ENCODE measurements at regions not wholly inside any gene's neighbourhood (a gene's known extent, or its start where the extent isn't known, plus 50 kb on each side); places are given as distances from the start of the nearest gene placed in this dataset.

DNA sequence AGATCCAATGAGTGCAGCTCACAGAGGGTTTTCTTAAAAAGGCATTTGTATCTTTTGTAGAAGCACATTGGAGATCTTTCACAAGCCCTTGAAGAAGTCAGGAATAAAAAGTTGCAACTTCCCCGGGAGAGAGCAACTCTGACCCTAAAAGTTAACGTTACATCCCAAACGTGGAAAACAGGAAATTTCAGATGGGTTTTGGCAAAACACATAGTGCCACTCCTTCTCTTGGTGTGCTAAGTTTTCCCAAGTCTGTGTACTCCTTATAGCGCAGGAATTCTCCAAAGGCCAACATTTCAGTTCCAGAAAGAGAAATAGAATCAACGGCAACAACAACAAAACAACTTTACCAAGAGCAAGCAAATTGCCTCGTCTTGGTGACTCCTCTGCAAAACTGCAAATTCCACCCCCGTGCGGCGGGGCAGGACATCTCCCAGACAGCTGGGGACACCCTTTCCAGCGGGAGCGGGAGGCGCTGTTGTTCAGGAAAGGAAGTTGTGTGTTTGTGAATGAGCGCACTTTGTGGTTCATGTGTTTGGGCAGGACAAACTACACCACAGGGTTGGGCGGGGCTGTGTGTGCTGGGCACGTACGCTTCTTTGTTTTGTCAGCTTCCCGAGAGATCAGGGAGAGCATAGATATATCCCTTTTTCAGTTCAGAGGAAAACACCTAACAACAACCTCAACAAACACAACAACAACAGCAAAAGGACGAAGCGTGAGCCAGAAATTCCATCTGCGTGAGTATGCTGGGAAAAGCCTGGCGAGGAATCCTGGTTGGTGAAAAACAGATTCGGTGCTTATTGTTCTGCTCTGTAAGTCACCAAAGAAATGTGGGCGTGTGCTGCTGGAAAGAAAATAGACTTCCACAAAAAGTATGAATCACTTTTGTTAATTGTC, 294.7 kb upstream of the PITRM1 start:
- no peak for DNase-seq (ENCODE audit: low read depth)

- no peak for DNase-seq (ENCODE audit: low read depth)
Observed at GRCh38 chr10:3465406-3465891, 292.9 kb upstream of the PITRM1 start.

GRCh38 chr10:3464760-3465405, 292.3 kb upstream of the PITRM1 start:
- no peak for DNase-seq (ENCODE audit: low read depth)

GRCh38 chr10:3460420-3461128, 288.0 kb upstream of the PITRM1 start:
- no peak for DNase-seq (ENCODE audit: low read depth)

DNA sequence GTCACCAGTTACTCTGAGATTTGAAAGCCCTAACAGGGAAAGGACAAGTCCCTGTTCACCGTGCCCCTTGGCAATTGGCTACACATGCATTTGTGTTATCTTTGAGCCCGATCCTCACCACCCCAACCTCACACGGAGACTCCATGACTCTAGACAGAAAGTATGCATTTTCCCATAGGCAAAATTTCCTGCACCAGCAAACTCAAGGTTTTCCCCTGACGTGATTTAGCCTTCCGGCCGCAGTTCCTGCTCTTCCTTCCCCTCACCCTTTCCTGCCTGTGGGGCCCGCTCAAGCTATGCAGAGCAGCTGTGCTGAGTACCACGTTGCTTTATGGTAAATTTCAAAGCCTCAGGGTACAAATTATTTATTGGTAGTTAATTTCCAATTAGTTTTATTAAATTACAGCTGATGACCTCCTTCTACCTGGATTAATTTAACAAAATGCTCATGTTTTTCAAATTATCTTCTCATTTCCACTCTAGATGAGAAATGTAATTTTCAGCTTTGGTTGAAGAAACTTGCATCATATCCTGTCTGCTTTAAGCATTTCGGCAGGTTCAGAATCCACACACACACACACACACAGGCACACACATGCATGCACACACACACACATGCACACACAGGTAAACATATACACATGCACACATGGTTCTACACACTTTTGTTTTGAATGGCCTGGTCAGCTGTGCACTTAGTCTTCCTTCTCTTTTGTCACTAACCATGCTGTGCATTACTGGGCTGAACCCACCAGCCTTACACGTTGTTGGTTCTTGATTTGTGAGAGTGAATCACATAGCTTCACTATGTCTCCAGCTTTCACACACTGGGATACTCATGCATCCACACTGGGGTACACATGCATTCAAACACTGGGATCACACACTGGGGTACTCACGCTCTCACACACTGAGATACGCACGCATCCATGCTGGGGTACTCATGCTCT, 283.1 kb upstream of the PITRM1 start:
- no peak for DNase-seq (ENCODE audit: low read depth)

- no peak for DNase-seq (ENCODE audit: low read depth)
Observed at GRCh38 chr10:3452683-3453361, 280.2 kb upstream of the PITRM1 start.

DNA sequence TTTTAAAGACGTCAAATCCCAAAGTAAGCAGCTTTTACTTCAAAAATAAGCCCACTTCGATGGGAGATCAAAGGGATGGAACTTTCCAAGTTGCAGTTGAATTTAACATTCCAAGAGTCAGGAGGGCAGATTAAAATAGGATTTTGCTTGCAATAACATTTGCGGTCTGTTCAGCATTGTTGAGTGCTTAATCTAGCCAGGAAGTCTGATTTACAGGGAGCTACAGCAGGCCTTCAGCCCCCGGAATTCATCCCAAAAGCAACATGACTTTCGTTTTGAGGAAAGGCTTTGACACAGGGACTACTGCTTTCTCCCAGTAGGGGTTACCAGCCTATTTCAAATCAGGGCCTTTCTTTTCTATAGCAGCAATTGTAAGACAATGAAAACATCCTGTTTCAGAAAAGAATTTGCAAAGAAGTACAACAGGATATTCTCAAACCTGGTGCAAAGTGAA, 279.6 kb upstream of the PITRM1 start:
- DNase-seq (ENCODE audit: low read depth), result no peak

DNA sequence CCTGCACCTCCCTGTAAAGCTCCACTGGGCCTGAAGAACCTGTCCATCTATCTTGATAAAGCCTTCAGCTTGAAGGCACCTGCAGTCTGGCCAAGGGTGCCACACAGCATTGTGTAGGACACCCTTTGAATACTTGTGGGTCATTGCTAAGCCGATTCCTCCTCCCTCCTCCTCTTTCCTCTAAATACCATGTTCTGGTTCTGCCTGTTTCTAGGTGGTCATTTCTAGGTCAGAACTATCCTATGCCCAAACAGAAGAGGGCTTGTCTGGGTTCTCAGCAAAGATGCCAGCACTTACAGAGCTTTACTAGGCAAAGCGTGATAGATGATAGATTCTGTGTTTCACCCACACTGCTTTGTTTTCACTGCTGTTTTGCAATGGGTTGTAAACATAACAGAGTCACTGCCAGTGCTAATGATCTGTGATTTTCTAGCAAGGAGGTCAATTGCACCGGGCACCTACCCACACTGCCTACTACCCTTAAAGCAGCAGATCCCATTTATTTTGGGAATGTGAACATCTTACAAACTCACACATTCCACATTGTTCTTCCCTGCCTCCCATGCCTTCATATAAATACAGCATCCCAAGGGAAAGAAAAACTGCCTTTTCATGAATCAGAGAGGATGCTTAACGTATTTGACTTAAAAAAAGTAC, 279.1 kb upstream of the PITRM1 start:
- no peak for DNase-seq (ENCODE audit: low read depth)

- no peak for DNase-seq (ENCODE audit: low read depth)
Observed at GRCh38 chr10:3446221-3446620, 273.6 kb upstream of the PITRM1 start.

GRCh38 chr10:3445648-3446047, 273.1 kb upstream of the PITRM1 start:
- DNase-seq (ENCODE audit: low read depth), result no peak

GRCh38 chr10:3442451-3442990, 269.9 kb upstream of the PITRM1 start:
- DNase-seq (ENCODE audit: low read depth), result no peak

DNA sequence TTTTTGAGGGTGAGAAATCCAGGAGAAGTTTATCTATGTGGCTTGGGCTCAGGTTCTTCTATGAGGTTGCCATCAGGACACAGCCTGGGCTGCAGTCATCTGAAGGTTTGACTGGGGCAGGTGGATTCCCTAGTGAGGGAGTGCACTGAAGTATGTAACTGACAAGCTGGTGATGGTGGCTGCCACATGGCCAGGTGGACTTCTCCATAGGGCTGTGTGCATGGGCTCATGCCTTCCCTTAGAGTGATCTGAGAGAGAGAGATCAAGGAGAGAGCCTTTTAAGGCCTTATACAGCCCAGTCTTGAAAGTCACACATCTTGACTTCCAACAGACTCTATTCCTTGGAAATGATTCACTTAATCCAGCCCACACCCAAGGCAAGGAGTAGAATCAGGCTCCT, 266.6 kb upstream of the PITRM1 start:
- DNase-seq (ENCODE audit: low read depth), result no peak

DNA sequence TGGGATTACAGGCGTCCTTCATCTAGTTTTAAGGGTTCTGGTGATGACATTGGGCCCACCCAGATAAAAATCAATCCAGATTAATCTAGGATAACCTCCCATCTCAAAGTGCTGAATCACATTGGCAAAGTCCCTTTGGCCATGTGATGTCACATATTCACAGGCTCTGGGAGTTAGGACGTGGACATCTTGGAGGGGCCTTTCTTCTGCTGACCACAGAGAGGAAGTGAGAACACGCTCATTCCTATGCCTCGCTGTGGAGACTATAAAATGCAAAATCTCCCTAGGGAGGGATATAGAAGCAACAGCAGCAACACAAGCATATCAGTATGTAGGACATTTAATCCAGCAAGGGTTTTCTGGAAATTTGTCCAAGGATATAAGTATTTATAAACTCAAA, 266.0 kb upstream of the PITRM1 start:
- DNase-seq (ENCODE audit: low read depth), result no peak

DNA sequence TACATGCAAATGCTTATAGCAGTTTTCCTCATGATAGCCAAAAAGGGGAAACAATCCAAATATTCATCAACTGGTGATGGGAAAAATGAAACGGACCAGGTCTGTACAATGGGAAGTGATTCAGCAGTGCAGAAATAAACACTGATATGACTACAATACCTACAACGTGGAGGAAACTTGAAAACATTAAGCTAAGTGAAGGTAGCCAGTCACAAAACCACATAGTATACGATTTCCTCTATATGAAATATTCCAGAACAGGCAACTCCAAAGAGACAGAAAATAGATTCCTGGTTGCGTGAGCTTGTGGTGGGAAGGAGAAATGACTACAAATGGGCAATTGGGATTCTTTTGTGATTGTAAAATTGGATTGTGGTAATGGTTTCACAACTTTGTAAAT, 263.1 kb upstream of the PITRM1 start:
- no peak for DNase-seq (ENCODE audit: low read depth)

DNA sequence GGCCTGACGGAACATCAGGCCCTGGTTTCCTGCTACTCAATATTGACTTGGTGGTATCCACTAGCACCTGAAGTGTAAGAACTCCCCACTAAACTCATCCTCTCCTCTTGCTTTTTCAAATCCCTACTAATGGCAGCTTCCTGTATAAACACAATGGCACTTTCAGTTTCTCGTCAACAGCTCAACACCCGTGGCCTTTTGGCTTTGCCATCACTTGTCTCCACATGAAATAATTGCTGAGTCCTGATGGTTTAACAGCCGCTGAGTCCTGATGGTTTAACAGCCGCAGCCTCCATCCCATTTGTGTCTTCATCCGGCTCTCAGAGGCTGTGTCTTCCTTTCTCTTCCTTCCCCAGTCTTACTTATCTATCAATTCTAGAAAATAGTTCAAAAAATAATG, 261.4 kb upstream of the PITRM1 start:
- DNase-seq (ENCODE audit: low read depth), result no peak

- DNase-seq (ENCODE audit: low read depth), result no peak
Observed at GRCh38 chr10:3433131-3433530, 260.5 kb upstream of the PITRM1 start.

DNA sequence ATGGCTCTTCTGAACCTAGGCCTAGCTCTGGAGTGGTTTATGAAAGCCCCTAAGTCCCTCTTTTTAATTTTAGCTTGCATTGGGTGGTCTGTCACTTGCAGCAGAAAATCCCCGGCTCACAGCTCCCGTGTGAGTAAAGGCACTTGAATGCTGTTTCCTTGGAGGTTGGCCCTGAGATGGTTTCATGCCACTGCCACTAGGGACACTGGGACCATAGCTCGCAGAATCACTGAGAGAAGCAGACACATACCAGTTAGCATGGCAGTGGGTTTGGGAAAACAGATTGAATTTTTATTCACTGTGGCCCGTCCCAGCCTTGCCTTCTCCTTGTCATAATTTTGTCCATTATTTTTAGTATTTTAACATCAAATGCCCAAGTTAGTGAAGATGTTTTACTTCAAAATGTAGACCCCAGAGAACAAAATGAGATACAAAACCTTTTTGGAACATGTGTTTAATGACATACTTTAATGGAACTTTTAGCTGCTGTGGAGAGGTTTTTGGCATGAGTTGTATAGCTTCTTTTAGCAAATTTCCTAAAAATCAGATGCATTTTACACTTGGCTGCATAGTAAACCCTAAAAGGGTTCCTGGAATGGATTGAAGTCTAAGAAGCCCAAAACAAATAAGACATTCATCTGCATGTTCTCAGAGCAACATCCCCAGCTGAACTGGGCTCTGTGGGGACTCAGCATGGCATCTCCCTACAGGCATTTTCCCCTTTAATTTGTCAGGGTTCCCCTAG, 259.7 kb upstream of the PITRM1 start:
- DNase-seq (ENCODE audit: low read depth), result no peak

GRCh38 chr10:3430501-3430900, 257.9 kb upstream of the PITRM1 start:
- DNase-seq (ENCODE audit: low read depth), result no peak

DNA sequence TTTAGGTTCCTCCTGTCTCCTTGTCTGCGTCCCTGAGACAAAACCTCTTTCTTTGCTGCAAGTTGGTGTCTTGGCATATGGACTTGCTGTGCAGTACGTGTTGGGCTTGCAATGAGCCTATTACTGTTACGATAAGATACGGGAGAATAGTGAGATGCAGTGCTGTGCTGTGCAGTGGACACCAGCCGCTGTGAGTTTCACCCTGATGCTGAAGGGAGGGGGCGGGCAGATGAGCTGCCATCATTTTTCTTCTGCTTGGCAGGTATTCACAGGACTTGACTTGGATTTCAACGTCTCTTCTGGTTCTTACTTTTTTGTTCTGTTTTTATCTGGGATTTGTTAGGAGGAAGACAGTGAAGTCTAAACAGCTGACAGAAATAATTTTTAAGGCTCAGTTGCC, 257.1 kb upstream of the PITRM1 start:
- DNase-seq (ENCODE audit: low read depth), result no peak
